B cell (primary cell): ENCODE measurements at regions not wholly inside any gene's neighbourhood (a gene's known extent, or its start where the extent isn't known, plus 50 kb on each side); places are given as distances from the start of the nearest gene placed in this dataset.

ENCODE experiments used
- ATAC-seq: fragments of 200-7000 bp; cut with Tn5 transposase; one replicate; pipeline ENCODE4 v1.10.0; 2021; ENCODE audit warnings: low read depth, mild to moderate bottlenecking, moderate number of reproducible peaks, moderate library complexity
- CTCF ChIA-PET: fragments of 350-600 bp; sonication (Branson Sonifier 250); formaldehyde crosslinking; loops from one replicate; lab custom pipeline; 2021; ENCODE audit warnings: antibody characterized with exemption, inconsistent platforms; lab: Charles Lee
- POLR2A ChIA-PET: fragments of 350-600 bp; sonication (Branson Sonifier 250); formaldehyde crosslinking; loops from one replicate; lab custom pipeline; 2021; ENCODE audit warnings: antibody characterized with exemption; lab: Charles Lee
- DNase-seq: peaks from one replicate; pipeline ENCODE4 v3.0.0; 2013
- H2AFZ ChIP-seq: 2 replicates; pipeline ENCODE4 v1.6.1; 2012; ENCODE audit warnings: mild to moderate bottlenecking, low read depth, low read length; ENCODE audit not compliant: insufficient read depth, poor library complexity, severe bottlenecking
- H3K27ac ChIP-seq, 2 donors: 1 replicate in 1 of 2; 2 replicates in 1 of 2; pipeline ENCODE4 v1.5.1; 2012 to 2013; ENCODE audit warnings: low read length in 2 of 2, mild to moderate bottlenecking in 2 of 2, moderate library complexity in 1 of 2
- H3K27me3 ChIP-seq, 4 experiments: fragments of 200-600 bp in 1 of 4; sonication (generic) in 1 of 4; replicated peaks in 1 of 4; 1 replicate in 2 of 4; 2 replicates in 2 of 4; pipeline versions ENCODE4 v1.6.1 to v1.7.0; 2013 to 2016; ENCODE audit warnings: low read length in 3 of 4, mild to moderate bottlenecking in 2 of 4, mixed read lengths in 1 of 4, moderate library complexity in 1 of 4; ENCODE audit not compliant: insufficient read depth in 4 of 4, control insufficient read depth in 3 of 4; ENCODE audit errors: control extremely low read depth in 1 of 4
- H3K36me3 ChIP-seq, 2 experiments: replicated peaks in 1 of 2; 1 replicate in 1 of 2; 2 replicates in 1 of 2; pipeline versions ENCODE4 v1.6.1 to v1.7.1; 2013; ENCODE audit warnings: low read length in 1 of 2; ENCODE audit not compliant: insufficient read depth in 2 of 2, control insufficient read depth in 1 of 2; ENCODE audit errors: control extremely low read depth in 1 of 2, extremely low read depth in 1 of 2
- H3K4me1 ChIP-seq, 2 donors: fragments of 200-600 bp in 1 of 2; sonication (generic) in 1 of 2; 1 replicate in 1 of 2; 2 replicates in 1 of 2; pipeline versions ENCODE4 v1.5.1 to v1.6.1; 2013 to 2017; ENCODE audit warnings: low read length in 2 of 2; ENCODE audit not compliant: control insufficient read depth in 2 of 2, insufficient read depth in 2 of 2
- H3K4me2 ChIP-seq: replicated peaks from 2 replicates; pipeline ENCODE3; 2012; ENCODE audit warnings: mild to moderate bottlenecking, low read depth, low read length; ENCODE audit not compliant: poor library complexity, severe bottlenecking
- H3K4me3 ChIP-seq, 5 experiments: fragments of 200-600 bp in 1 of 5; sonication (generic) in 1 of 5; 1 replicate in 3 of 5; 2 replicates in 2 of 5; pipeline versions ENCODE4 v1.5.1 to v1.7.0; 2011 to 2016; ENCODE audit warnings: low read length in 4 of 5, mild to moderate bottlenecking in 4 of 5, low read depth in 2 of 5, control low read depth in 1 of 5, moderate library complexity in 1 of 5; ENCODE audit not compliant: insufficient read depth in 1 of 5; ENCODE audit errors: control extremely low read depth in 1 of 5, extremely low read depth in 1 of 5
- H3K79me2 ChIP-seq: fragments of 200-600 bp; sonication (generic); one replicate; pipeline ENCODE4 v1.6.0; 2016; ENCODE audit warnings: low read length; ENCODE audit not compliant: control insufficient read depth, insufficient read depth
- H3K9ac ChIP-seq: fragments of 200-600 bp; sonication (generic); 2 replicates; pipeline ENCODE4 v1.6.1; 2017; ENCODE audit warnings: mild to moderate bottlenecking, low read length, moderate library complexity
- H3K9me3 ChIP-seq, 3 donors: one replicate each; pipeline versions ENCODE4 v1.6.1 to v1.7.1; 2013; ENCODE audit warnings: low read length in 2 of 3; ENCODE audit not compliant: control insufficient read depth in 2 of 3, insufficient read depth in 1 of 3; ENCODE audit errors: control extremely low read depth in 1 of 3
- H4K20me1 ChIP-seq: 2 replicates; pipeline ENCODE4 v1.6.0; 2012; ENCODE audit warnings: mild to moderate bottlenecking, low read length; ENCODE audit not compliant: insufficient read depth, control insufficient read depth, poor library complexity, severe bottlenecking
- H3K27ac Mint-ChIP-seq: one replicate; pipeline ENCODE4 v1.8.0; 2021; ENCODE audit warnings: mixed read lengths
- H3K27me3 Mint-ChIP-seq: one replicate; pipeline ENCODE4 v1.8.0; 2021; ENCODE audit warnings: mixed read lengths
- H3K4me1 Mint-ChIP-seq: one replicate; pipeline ENCODE4 v1.8.0; 2021; ENCODE audit warnings: mixed read lengths
- H3K4me3 Mint-ChIP-seq: one replicate; pipeline ENCODE4 v1.8.0; 2021; ENCODE audit warnings: mixed read lengths
- H3K9me3 Mint-ChIP-seq: one replicate; pipeline ENCODE4 v1.8.0; 2022; ENCODE audit warnings: mixed read lengths; ENCODE audit not compliant: insufficient read depth
- EZH2 ChIP-seq: IDR thresholded peaks from 2 replicates; pipeline ENCODE4 v1.6.1; 2012; ENCODE audit warnings: borderline replicate concordance, low read depth, mild to moderate bottlenecking, moderate library complexity, low read length; ENCODE audit not compliant: insufficient read depth, poor library complexity, severe bottlenecking
- WGBS: methylation state at CpG from one replicate; pipeline ENCODE4 v1.1.5; 2013; ENCODE audit warnings: missing lambda C conversion rate; ENCODE audit not compliant: insufficient coverage; 5-methylcytosine and 5-hydroxymethylcytosine counted together
- intact Hi-C: fragments of 100-400 bp; cut with micrococcal nuclease; formaldehyde crosslinking; loops from one replicate; pipeline ENCODE4 v1.10.0; 2022
- TF ChIP-seq, protein P1 (sequence below): fragments of 200-600 bp; IDR thresholded peaks from one replicate; pipeline ENCODE4 v1.8.0; 2022; ENCODE audit warnings: antibody characterized with exemption, mild to moderate bottlenecking

DNA sequence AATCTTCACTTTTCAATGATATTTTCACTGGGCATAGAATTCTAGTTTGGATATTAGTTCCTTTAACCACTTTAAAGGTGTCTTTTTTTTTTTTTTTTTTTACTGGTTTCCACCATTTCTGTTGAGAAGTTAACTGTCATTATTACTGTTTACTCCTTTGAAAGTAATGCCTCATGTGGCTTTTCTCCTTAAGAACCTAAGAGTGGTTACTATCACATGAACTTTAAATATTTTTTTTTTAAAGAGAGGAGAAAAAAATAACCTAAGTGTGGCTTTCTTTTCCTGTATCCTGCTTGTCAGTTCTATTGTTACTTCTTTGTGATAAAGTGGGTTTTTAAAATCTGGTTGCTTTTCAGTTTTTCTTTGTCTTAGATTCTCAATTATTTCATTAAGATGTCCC lies 229.5 kb downstream of the CDH26 start:
- no peaks in the 10 kb centered on the region for H3K4me1 Mint-ChIP-seq
- Histone ChIP-seq H3K4me3 (no peak overlapping the region), H2AFZ (no peak overlapping the region), H3K27ac (no peak overlapping the region), H3K9ac (no peak overlapping the region), H3K4me1 (no peaks in the 10 kb centered on the region), H3K79me2 (no peaks in the 10 kb centered on the region), H3K27me3 (no peaks in the 10 kb centered on the region), H3K9me3 (peaks cover 0 to 6% (median 0%) of the 10 kb centered on the region in 3 donors), H4K20me1 (no peaks in the 10 kb centered on the region), H3K4me2 (no peak overlapping the region), H3K36me3 (no peaks in the 10 kb centered on the region)
- H3K4me3 Mint-ChIP-seq: no peak overlapping the region
- no peak for DNase-seq
- peaks cover 6% of the 10 kb centered on the region for H3K9me3 Mint-ChIP-seq
- no peak for ATAC-seq
- no peaks in the 10 kb centered on the region for H3K27me3 Mint-ChIP-seq
- no peak overlapping the region for H3K27ac Mint-ChIP-seq
- no peak for TF ChIP-seq EZH2
- TF ChIP-seq, protein P1, sequence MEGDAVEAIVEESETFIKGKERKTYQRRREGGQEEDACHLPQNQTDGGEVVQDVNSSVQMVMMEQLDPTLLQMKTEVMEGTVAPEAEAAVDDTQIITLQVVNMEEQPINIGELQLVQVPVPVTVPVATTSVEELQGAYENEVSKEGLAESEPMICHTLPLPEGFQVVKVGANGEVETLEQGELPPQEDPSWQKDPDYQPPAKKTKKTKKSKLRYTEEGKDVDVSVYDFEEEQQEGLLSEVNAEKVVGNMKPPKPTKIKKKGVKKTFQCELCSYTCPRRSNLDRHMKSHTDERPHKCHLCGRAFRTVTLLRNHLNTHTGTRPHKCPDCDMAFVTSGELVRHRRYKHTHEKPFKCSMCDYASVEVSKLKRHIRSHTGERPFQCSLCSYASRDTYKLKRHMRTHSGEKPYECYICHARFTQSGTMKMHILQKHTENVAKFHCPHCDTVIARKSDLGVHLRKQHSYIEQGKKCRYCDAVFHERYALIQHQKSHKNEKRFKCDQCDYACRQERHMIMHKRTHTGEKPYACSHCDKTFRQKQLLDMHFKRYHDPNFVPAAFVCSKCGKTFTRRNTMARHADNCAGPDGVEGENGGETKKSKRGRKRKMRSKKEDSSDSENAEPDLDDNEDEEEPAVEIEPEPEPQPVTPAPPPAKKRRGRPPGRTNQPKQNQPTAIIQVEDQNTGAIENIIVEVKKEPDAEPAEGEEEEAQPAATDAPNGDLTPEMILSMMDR: no peak
- ChIA-PET POLR2A (no interaction called here), CTCF (no interaction called here)
- intact Hi-C loops: no loop called here

DNA sequence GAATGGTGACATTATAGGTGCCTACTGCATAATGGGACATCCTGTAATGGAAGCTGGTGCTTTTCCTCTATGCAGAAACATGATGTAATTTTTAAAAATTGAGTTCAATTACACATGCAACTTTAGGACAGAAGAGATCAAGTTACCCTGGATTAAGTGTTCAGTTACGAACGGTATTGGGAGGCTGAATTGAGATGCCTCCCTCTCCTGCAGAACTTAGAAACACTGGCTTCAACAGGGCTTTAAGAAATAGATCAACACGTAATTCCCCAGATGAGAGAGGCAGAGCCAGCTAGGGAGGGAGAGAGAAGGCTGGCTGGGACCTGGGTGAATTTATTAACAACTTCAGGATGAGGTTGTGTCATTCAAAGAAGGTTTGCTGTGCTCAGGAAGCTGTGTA lies 232.8 kb downstream of the CDH26 start:
- H3K4me2 ChIP-seq: no peak overlapping the region
- intact Hi-C loops: no loop called here
- H3K79me2 ChIP-seq: no peaks in the 10 kb centered on the region
- no peaks in the 10 kb centered on the region for H3K27me3 ChIP-seq
- no peaks in the 10 kb centered on the region for H3K36me3 ChIP-seq
- POLR2A ChIA-PET: no interaction called here
- H3K9me3 ChIP-seq: peaks cover 0 to 8% (median 1%) of the 10 kb centered on the region in 3 donors
- WGBS: 100% methylated on average over 1 of the region's 3 CpGs
- no peaks in the 10 kb centered on the region for H3K27me3 Mint-ChIP-seq
- H3K4me1 Mint-ChIP-seq: no peaks in the 10 kb centered on the region
- ATAC-seq (no peak), DNase-seq (no peak)
- no peak overlapping the region for H3K9ac ChIP-seq
- H3K27ac ChIP-seq: no peak overlapping the region
- H3K4me1 ChIP-seq: no peaks in the 10 kb centered on the region
- H3K9me3 Mint-ChIP-seq: peaks cover 3% of the 10 kb centered on the region
- H3K4me3 ChIP-seq: no peak overlapping the region
- no peaks in the 10 kb centered on the region for H4K20me1 ChIP-seq
- no peak overlapping the region for H3K4me3 Mint-ChIP-seq
- CTCF ChIA-PET: no interaction called here
- H3K27ac Mint-ChIP-seq: no peak overlapping the region
- H2AFZ ChIP-seq: no peak overlapping the region
- TF ChIP-seq EZH2: no peak
- TF ChIP-seq, protein P1: no peak
